ENCODE measurements at regions not wholly inside any gene's neighbourhood (a gene's known extent, or its start where the extent isn't known, plus 50 kb on each side); places are given as distances from the start of the nearest gene placed in this dataset.
"Not testable (repeated sequence)": the region's sequence is repeated elsewhere in the genome, so short reads cannot be mapped to it uniquely, and the experiment has no call there.

- H3K9me3 Mint-ChIP-seq; H3K4me3 Mint-ChIP-seq; DNase-seq; H3K4me1 Mint-ChIP-seq (ENCODE audit: low read depth); H3K36me3 Mint-ChIP-seq (ENCODE audit: insufficient read depth in 2 of 2); H3K27ac Mint-ChIP-seq; H3K27me3 Mint-ChIP-seq (ENCODE audit: low read depth): not testable (repeated sequence)
- peak in 1 of 2 donors; percentile 12 for ATAC-seq (replicated peaks in 1 of 2)
These were observed 60.6 kb downstream of the GOLGA8T start for GRCh38 chr15:30195355-30196008.

GRCh38 chr15:30196009-30196375 lies 61.1 kb downstream of the GOLGA8T start:
- not testable (repeated sequence) for H3K4me3 Mint-ChIP-seq; H3K36me3 Mint-ChIP-seq (ENCODE audit: insufficient read depth in 2 of 2); H3K27ac Mint-ChIP-seq; H3K9me3 Mint-ChIP-seq; H3K4me1 Mint-ChIP-seq (ENCODE audit: low read depth); H3K27me3 Mint-ChIP-seq (ENCODE audit: low read depth)
- DNase-seq (peak; percentile 44 to 46), ATAC-seq (replicated peaks in 1 of 2) (peak; percentile 68 to 72)

GRCh38 chr15:30196769-30197168 lies 61.9 kb downstream of the GOLGA8T start:
- not testable (repeated sequence) for H3K9me3 Mint-ChIP-seq; H3K4me1 Mint-ChIP-seq (ENCODE audit: low read depth); ATAC-seq (replicated peaks in 1 of 2); DNase-seq; H3K4me3 Mint-ChIP-seq; H3K36me3 Mint-ChIP-seq (ENCODE audit: insufficient read depth in 2 of 2); H3K27me3 Mint-ChIP-seq (ENCODE audit: low read depth); H3K27ac Mint-ChIP-seq

GRCh38 chr15:30201517-30201916 lies 66.7 kb downstream of the GOLGA8T start:
- not testable (repeated sequence) for H3K27ac Mint-ChIP-seq; DNase-seq; H3K4me1 Mint-ChIP-seq (ENCODE audit: low read depth); H3K36me3 Mint-ChIP-seq (ENCODE audit: insufficient read depth in 2 of 2); ATAC-seq (replicated peaks in 1 of 2); H3K27me3 Mint-ChIP-seq (ENCODE audit: low read depth); H3K9me3 Mint-ChIP-seq; H3K4me3 Mint-ChIP-seq

GRCh38 chr15:30213733-30214132 lies 78.9 kb downstream of the GOLGA8T start:
- not testable (repeated sequence) for H3K27ac Mint-ChIP-seq; H3K4me1 Mint-ChIP-seq (ENCODE audit: low read depth); DNase-seq; H3K9me3 Mint-ChIP-seq; H3K36me3 Mint-ChIP-seq (ENCODE audit: insufficient read depth in 2 of 2); H3K27me3 Mint-ChIP-seq (ENCODE audit: low read depth); H3K4me3 Mint-ChIP-seq; ATAC-seq (replicated peaks in 1 of 2)

- H3K27me3 Mint-ChIP-seq (ENCODE audit: low read depth); DNase-seq; H3K27ac Mint-ChIP-seq; H3K36me3 Mint-ChIP-seq (ENCODE audit: insufficient read depth in 2 of 2); H3K4me1 Mint-ChIP-seq (ENCODE audit: low read depth); H3K9me3 Mint-ChIP-seq; ATAC-seq (replicated peaks in 1 of 2); H3K4me3 Mint-ChIP-seq: not testable (repeated sequence)
These were observed 87.0 kb downstream of the GOLGA8T start for GRCh38 chr15:30221803-30222202.

GRCh38 chr15:30222798-30223591 lies 88.1 kb downstream of the GOLGA8T start:
- not testable (repeated sequence) for H3K4me1 Mint-ChIP-seq (ENCODE audit: low read depth); H3K9me3 Mint-ChIP-seq; H3K27me3 Mint-ChIP-seq (ENCODE audit: low read depth); DNase-seq; H3K36me3 Mint-ChIP-seq (ENCODE audit: insufficient read depth in 2 of 2); H3K27ac Mint-ChIP-seq; H3K4me3 Mint-ChIP-seq
- ATAC-seq (replicated peaks in 1 of 2), result peak; percentile 30 to 37

- not testable (repeated sequence) for H3K4me1 Mint-ChIP-seq (ENCODE audit: low read depth); H3K27me3 Mint-ChIP-seq (ENCODE audit: low read depth); H3K36me3 Mint-ChIP-seq (ENCODE audit: insufficient read depth in 2 of 2); H3K4me3 Mint-ChIP-seq; H3K9me3 Mint-ChIP-seq; ATAC-seq (replicated peaks in 1 of 2); DNase-seq; H3K27ac Mint-ChIP-seq
These were observed 90.5 kb downstream of the GOLGA8T start for GRCh38 chr15:30225233-30225891.

- H3K27me3 Mint-ChIP-seq (ENCODE audit: low read depth); H3K27ac Mint-ChIP-seq; H3K4me3 Mint-ChIP-seq; H3K36me3 Mint-ChIP-seq (ENCODE audit: insufficient read depth in 2 of 2); H3K4me1 Mint-ChIP-seq (ENCODE audit: low read depth); H3K9me3 Mint-ChIP-seq; DNase-seq: not testable (repeated sequence)
- peak in 1 of 2 donors; percentile 25 for ATAC-seq (replicated peaks in 1 of 2)
These were observed 126.7 kb downstream of the GOLGA8T start for GRCh38 chr15:30261432-30262141.

GRCh38 chr15:30262142-30262460 lies 127.2 kb downstream of the GOLGA8T start:
- not testable (repeated sequence) for H3K27me3 Mint-ChIP-seq (ENCODE audit: low read depth); DNase-seq; H3K36me3 Mint-ChIP-seq (ENCODE audit: insufficient read depth in 2 of 2); H3K4me1 Mint-ChIP-seq (ENCODE audit: low read depth); H3K9me3 Mint-ChIP-seq; H3K27ac Mint-ChIP-seq; H3K4me3 Mint-ChIP-seq
- peak; percentile 65 for ATAC-seq (replicated peaks in 1 of 2)

- H3K27me3 Mint-ChIP-seq (ENCODE audit: low read depth); H3K4me3 Mint-ChIP-seq; H3K9me3 Mint-ChIP-seq; H3K27ac Mint-ChIP-seq; H3K4me1 Mint-ChIP-seq (ENCODE audit: low read depth); DNase-seq; ATAC-seq (replicated peaks in 1 of 2); H3K36me3 Mint-ChIP-seq (ENCODE audit: insufficient read depth in 2 of 2): not testable (repeated sequence)
These were observed 129.1 kb downstream of the GOLGA8T start for GRCh38 chr15:30264000-30264399.

GRCh38 chr15:30295150-30295844 lies 98.0 kb downstream of the CHRFAM7A start:
- not testable (repeated sequence) for H3K9me3 Mint-ChIP-seq; H3K27me3 Mint-ChIP-seq (ENCODE audit: low read depth); DNase-seq

GRCh38 chr15:30303968-30304367 lies 89.4 kb downstream of the CHRFAM7A start:
- H3K9me3 Mint-ChIP-seq; H3K4me3 Mint-ChIP-seq; ATAC-seq (replicated peaks in 1 of 2); DNase-seq; H3K27me3 Mint-ChIP-seq (ENCODE audit: low read depth); H3K36me3 Mint-ChIP-seq (ENCODE audit: insufficient read depth in 2 of 2); H3K27ac Mint-ChIP-seq; H3K4me1 Mint-ChIP-seq (ENCODE audit: low read depth): not testable (repeated sequence)

More at GRCh38 chr15:30295150-30295844, 98.0 kb downstream of the CHRFAM7A start:
- not testable (repeated sequence) for H3K4me1 Mint-ChIP-seq (ENCODE audit: low read depth); H3K36me3 Mint-ChIP-seq (ENCODE audit: insufficient read depth in 2 of 2); ATAC-seq (replicated peaks in 1 of 2); H3K4me3 Mint-ChIP-seq; H3K27ac Mint-ChIP-seq

All from activated T-cell treated with anti-CD3 and anti-CD28 coated beads, Interleukin-2, amount 50 U/mL, for 72 hours (primary cell).